Duodenal mucosa (tissue), 2 donors: ENCODE measurements at regions not wholly inside any gene's neighbourhood (a gene's known extent, or its start where the extent isn't known, plus 50 kb on each side); places are given as distances from the start of the nearest gene placed in this dataset.

ENCODE experiments used
- H3K27ac ChIP-seq: one replicate; pipeline ENCODE4 v1.7.0; 2013; ENCODE audit warnings: low read depth, low read length
- H3K27me3 ChIP-seq, 2 donors: one replicate each; pipeline ENCODE4 v1.7.0; 2013; ENCODE audit warnings: low read length in 2 of 2, control low read depth in 1 of 2; ENCODE audit not compliant: insufficient read depth in 2 of 2, control insufficient read depth in 1 of 2
- H3K36me3 ChIP-seq, 2 donors: one replicate each; pipeline ENCODE4 v1.7.0; 2013; ENCODE audit warnings: low read length in 2 of 2, control low read depth in 1 of 2; ENCODE audit not compliant: insufficient read depth in 2 of 2, control insufficient read depth in 1 of 2
- H3K4me1 ChIP-seq, 2 donors: one replicate each; pipeline ENCODE4 v1.7.0; 2013; ENCODE audit warnings: low read length in 2 of 2, control low read depth in 1 of 2; ENCODE audit not compliant: insufficient read depth in 2 of 2, control insufficient read depth in 1 of 2
- H3K4me3 ChIP-seq, 2 donors: one replicate each; pipeline ENCODE4 v1.7.0; 2013; ENCODE audit warnings: low read length in 2 of 2, low read depth in 1 of 2
- H3K9ac ChIP-seq, 2 donors: one replicate each; pipeline ENCODE4 v1.7.0; 2013; ENCODE audit warnings: low read length in 2 of 2, low read depth in 1 of 2
- H3K9me3 ChIP-seq, 2 donors: one replicate each; pipeline ENCODE4 v1.7.0; 2013; ENCODE audit warnings: low read length in 2 of 2, control low read depth in 1 of 2; ENCODE audit not compliant: control insufficient read depth in 1 of 2

DNA sequence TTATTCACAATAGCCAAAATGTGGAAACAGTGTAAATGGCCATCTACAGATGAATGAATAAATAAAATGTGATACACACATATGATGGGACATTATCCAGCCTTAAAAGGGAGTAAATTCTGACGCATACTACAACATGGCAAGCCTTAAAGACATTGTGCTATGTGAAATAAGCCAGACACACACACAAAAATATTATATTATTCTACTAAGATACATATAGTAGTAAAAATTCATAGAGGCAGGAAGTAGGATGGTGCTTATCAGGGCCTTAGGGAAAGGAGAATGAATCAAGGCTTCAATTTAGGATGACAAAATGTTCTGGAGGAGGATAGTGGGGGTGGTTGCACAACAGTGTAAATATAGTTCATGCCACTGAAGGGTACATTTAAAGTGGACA lies 346.7 kb upstream of the SMARCA2 start:
- Histone ChIP-seq H3K36me3 (no peaks in the 10 kb centered on the region), H3K9me3 (peaks cover 4 to 5% of the 10 kb centered on the region in 2 donors), H3K4me3 (no peak overlapping the region), H3K27me3 (no peaks in the 10 kb centered on the region), H3K27ac (no peak overlapping the region), H3K9ac (no peak overlapping the region), H3K4me1 (no peaks in the 10 kb centered on the region)

GRCh38 chr9:1673300-1673699 lies 341.8 kb upstream of the SMARCA2 start:
- Histone ChIP-seq H3K9me3 (peaks cover 0 to 5% of the 10 kb centered on the region in 2 donors), H3K4me1 (no peaks in the 10 kb centered on the region), H3K9ac (no peak overlapping the region), H3K27me3 (no peaks in the 10 kb centered on the region), H3K27ac (no peak overlapping the region), H3K36me3 (no peaks in the 10 kb centered on the region), H3K4me3 (no peak overlapping the region)

GRCh38 chr9:1676771-1677170 lies 338.4 kb upstream of the SMARCA2 start:
- Histone ChIP-seq H3K27ac (no peak overlapping the region), H3K9ac (no peak overlapping the region), H3K36me3 (no peaks in the 10 kb centered on the region), H3K4me1 (no peaks in the 10 kb centered on the region), H3K4me3 (no peak overlapping the region), H3K9me3 (peaks cover 0 to 5% of the 10 kb centered on the region in 2 donors), H3K27me3 (no peaks in the 10 kb centered on the region)

GRCh38 chr9:1683951-1684350 lies 331.2 kb upstream of the SMARCA2 start:
- no peaks in the 10 kb centered on the region for H3K9me3 ChIP-seq
- no peaks in the 10 kb centered on the region for H3K27me3 ChIP-seq
- no peak overlapping the region for H3K4me3 ChIP-seq
- H3K4me1 ChIP-seq: no peaks in the 10 kb centered on the region
- H3K9ac ChIP-seq: no peak overlapping the region
- no peak overlapping the region for H3K27ac ChIP-seq
- H3K36me3 ChIP-seq: no peaks in the 10 kb centered on the region

DNA sequence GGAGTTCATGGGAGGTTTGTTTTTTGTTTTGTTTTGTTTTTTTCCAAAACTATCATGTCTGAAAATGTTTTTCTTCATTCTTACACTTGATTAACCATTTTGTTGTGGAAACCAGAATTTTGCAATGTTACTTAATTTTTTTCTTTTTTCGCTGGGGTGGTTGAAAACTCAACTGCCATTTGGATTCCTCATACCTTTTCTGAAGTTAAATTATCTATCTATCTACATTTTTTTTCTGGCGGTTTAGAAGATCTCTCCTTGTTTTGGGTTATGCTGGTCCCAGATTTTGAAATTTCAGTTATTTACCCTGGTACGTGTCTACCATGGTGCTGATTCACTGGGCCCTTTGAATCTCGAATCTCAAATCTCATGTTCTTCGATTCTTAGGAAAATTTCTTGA lies 316.2 kb upstream of the SMARCA2 start:
- Histone ChIP-seq H3K9ac (no peak overlapping the region), H3K27ac (no peak overlapping the region), H3K9me3 (no peaks in the 10 kb centered on the region), H3K4me3 (no peak overlapping the region), H3K36me3 (no peaks in the 10 kb centered on the region), H3K27me3 (no peaks in the 10 kb centered on the region), H3K4me1 (no peaks in the 10 kb centered on the region)

- Histone ChIP-seq H3K27me3 (no peaks in the 10 kb centered on the region), H3K9ac (no peak overlapping the region), H3K27ac (no peak overlapping the region), H3K4me1 (no peaks in the 10 kb centered on the region), H3K9me3 (no peaks in the 10 kb centered on the region), H3K4me3 (no peak overlapping the region), H3K36me3 (no peaks in the 10 kb centered on the region)
Measured at GRCh38 chr9:1701113-1701512, 314.0 kb upstream of the SMARCA2 start.

GRCh38 chr9:1702701-1703100 lies 312.4 kb upstream of the SMARCA2 start:
- Histone ChIP-seq H3K4me1 (no peaks in the 10 kb centered on the region), H3K9ac (no peak overlapping the region), H3K27me3 (no peaks in the 10 kb centered on the region), H3K27ac (no peak overlapping the region), H3K4me3 (no peak overlapping the region), H3K9me3 (no peaks in the 10 kb centered on the region), H3K36me3 (no peaks in the 10 kb centered on the region)

DNA sequence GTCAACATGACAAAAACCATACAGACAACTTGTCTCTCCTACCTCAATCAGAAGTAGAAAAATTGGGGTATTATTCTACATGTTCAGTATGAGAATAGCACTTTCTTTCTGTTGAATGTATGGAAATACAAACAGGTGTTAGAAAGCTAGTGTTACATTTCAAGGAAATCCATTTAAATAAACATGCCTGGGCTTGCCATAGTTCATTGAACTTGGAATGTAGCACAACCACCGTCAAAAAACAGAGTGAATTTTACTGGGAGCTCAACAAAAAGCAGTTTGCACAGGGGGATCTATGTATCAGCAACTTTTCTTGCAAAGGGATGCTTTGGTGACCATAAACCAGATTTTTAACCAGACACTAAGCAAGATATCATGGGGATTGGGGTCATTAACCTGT lies 307.9 kb upstream of the SMARCA2 start:
- Histone ChIP-seq H3K27me3 (no peaks in the 10 kb centered on the region), H3K27ac (no peak overlapping the region), H3K4me1 (no peaks in the 10 kb centered on the region), H3K9me3 (no peaks in the 10 kb centered on the region), H3K9ac (no peak overlapping the region), H3K4me3 (no peak overlapping the region), H3K36me3 (no peaks in the 10 kb centered on the region)

- Histone ChIP-seq H3K27ac (no peak overlapping the region), H3K9me3 (no peaks in the 10 kb centered on the region), H3K36me3 (no peaks in the 10 kb centered on the region), H3K27me3 (no peaks in the 10 kb centered on the region), H3K4me3 (no peak overlapping the region), H3K4me1 (no peaks in the 10 kb centered on the region), H3K9ac (no peak overlapping the region)
Measured at GRCh38 chr9:1708219-1708618, 306.9 kb upstream of the SMARCA2 start.

DNA sequence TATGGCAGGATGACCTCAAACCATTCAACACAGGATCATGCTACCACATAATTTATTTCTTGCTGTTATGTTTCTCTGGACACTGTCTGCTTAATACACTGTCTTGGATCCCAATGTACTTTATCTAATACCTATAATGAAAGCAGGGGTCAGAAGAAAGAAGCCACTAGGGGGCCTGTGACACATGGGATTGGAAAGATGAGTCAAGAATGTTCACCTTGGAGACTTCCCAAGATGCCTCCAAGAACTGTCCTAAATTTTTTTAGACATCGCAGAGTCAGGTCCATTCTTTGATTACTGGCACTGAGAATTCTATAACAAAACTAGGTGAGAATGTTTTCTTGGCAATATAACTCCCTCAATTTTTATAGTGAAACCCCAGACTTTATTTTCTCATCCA lies 305.8 kb upstream of the SMARCA2 start:
- Histone ChIP-seq H3K4me3 (no peak overlapping the region), H3K27ac (no peak overlapping the region), H3K9ac (no peak overlapping the region), H3K36me3 (no peaks in the 10 kb centered on the region), H3K4me1 (no peaks in the 10 kb centered on the region), H3K27me3 (no peaks in the 10 kb centered on the region), H3K9me3 (no peaks in the 10 kb centered on the region)

- H3K27ac ChIP-seq: no peak overlapping the region
- no peaks in the 10 kb centered on the region for H3K27me3 ChIP-seq
- no peak overlapping the region for H3K4me3 ChIP-seq
- H3K4me1 ChIP-seq: no peaks in the 10 kb centered on the region
- no peak overlapping the region for H3K9ac ChIP-seq
- H3K9me3 ChIP-seq: no peaks in the 10 kb centered on the region
- H3K36me3 ChIP-seq: no peaks in the 10 kb centered on the region
Measured at GRCh38 chr9:1712861-1713450, 302.2 kb upstream of the SMARCA2 start.
